Natural killer cell (primary cell): ENCODE measurements at regions not wholly inside any gene's neighbourhood (a gene's known extent, or its start where the extent isn't known, plus 50 kb on each side); places are given as distances from the start of the nearest gene placed in this dataset.

Experiments used
- ATAC-seq, 3 donors: fragments of 150-1000 bp in 2 of 3; fragments of 200-7000 bp in 1 of 3; cut with Tn5 transposase; 1 replicate in 1 of 3; 2 replicates in 2 of 3; pipeline ENCODE4 v1.10.0; 2021; ENCODE audit warnings: mild to moderate bottlenecking in 2 of 3, moderate library complexity in 2 of 3
- DNase-seq, 2 donors: peaks; one replicate each; pipeline versions ENCODE4 v3.0.0 to v3.0.0-alpha.2; 2013 to 2021; ENCODE audit warnings: mixed read lengths in 1 of 2
- H3K27ac ChIP-seq: one replicate; pipeline ENCODE4 v1.5.1; 2013; ENCODE audit warnings: mild to moderate bottlenecking, low read length
- H3K27me3 ChIP-seq: one replicate; pipeline ENCODE4 v1.6.1; 2013; ENCODE audit warnings: low read length; ENCODE audit not compliant: control insufficient read depth, insufficient read depth
- H3K36me3 ChIP-seq: one replicate; pipeline ENCODE4 v1.6.1; 2013; ENCODE audit warnings: low read length; ENCODE audit not compliant: control insufficient read depth, insufficient read depth
- H3K4me1 ChIP-seq: one replicate; pipeline ENCODE4 v1.6.1; 2013; ENCODE audit warnings: low read length; ENCODE audit not compliant: control insufficient read depth, insufficient read depth
- H3K4me3 ChIP-seq: one replicate; pipeline ENCODE4 v1.5.1; 2013; ENCODE audit warnings: low read length
- H3K9me3 ChIP-seq: one replicate; pipeline ENCODE4 v1.6.1; 2013; ENCODE audit warnings: low read length; ENCODE audit not compliant: control insufficient read depth, insufficient read depth
- H3K27ac Mint-ChIP-seq, 2 donors: one replicate each; pipeline ENCODE4 v1.8.0; 2022; ENCODE audit warnings: mild to moderate bottlenecking in 2 of 2, mixed read lengths in 2 of 2, moderate library complexity in 1 of 2
- H3K27me3 Mint-ChIP-seq, 2 donors: one replicate each; pipeline ENCODE4 v1.8.0; 2022; ENCODE audit warnings: low read depth in 2 of 2, mixed read lengths in 2 of 2
- H3K36me3 Mint-ChIP-seq: one replicate; pipeline ENCODE4 v1.8.0; 2022; ENCODE audit warnings: mixed read lengths
- H3K4me1 Mint-ChIP-seq, 2 donors: one replicate each; pipeline ENCODE4 v1.8.0; 2022; ENCODE audit warnings: mixed read lengths in 2 of 2
- H3K4me3 Mint-ChIP-seq: one replicate; pipeline ENCODE4 v1.8.0; 2022; ENCODE audit warnings: mild to moderate bottlenecking, moderate library complexity, mixed read lengths
- H3K9me3 Mint-ChIP-seq, 2 donors: one replicate each; pipeline ENCODE4 v1.8.0; 2022; ENCODE audit warnings: mixed read lengths in 2 of 2
- CTCF ChIP-seq: fragments of 200-600 bp; IDR thresholded peaks from one replicate; pipeline ENCODE4 v1.8.0; 2022; ENCODE audit warnings: antibody characterized with exemption
- WGBS: methylation state at CpG from one replicate; pipeline ENCODE4 v1.1.7; 2013; ENCODE audit warnings: missing lambda C conversion rate; ENCODE audit not compliant: insufficient coverage; 5-methylcytosine and 5-hydroxymethylcytosine counted together
- intact Hi-C: fragments of 100-400 bp; cut with micrococcal nuclease; formaldehyde crosslinking; loops from one replicate; pipeline ENCODE4 v1.14.2; 2022

DNA sequence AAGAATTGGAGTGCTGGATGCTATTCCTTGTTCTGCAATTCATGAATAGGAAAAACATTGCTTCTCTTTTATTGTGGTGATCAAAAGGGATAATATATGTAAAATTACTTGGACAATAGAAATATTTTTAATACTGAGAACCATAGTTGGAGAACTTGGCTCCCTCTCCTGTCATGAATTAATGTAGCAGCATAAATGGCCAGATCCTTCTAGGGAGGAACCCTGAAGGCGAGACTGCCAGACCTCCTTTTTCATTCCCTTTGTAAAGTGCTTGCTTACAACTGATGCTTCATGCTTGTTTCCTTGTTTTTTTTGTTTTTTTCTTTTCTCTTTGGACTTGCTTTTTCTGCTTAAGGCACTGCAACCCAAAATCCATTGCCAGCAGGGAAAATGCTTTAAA lies 233.6 kb downstream of the SH2D4B start:
- H3K27ac Mint-ChIP-seq = no peak overlapping the region
- 71% methylated on average over 1 of the region's 1 CpG for WGBS

DNA sequence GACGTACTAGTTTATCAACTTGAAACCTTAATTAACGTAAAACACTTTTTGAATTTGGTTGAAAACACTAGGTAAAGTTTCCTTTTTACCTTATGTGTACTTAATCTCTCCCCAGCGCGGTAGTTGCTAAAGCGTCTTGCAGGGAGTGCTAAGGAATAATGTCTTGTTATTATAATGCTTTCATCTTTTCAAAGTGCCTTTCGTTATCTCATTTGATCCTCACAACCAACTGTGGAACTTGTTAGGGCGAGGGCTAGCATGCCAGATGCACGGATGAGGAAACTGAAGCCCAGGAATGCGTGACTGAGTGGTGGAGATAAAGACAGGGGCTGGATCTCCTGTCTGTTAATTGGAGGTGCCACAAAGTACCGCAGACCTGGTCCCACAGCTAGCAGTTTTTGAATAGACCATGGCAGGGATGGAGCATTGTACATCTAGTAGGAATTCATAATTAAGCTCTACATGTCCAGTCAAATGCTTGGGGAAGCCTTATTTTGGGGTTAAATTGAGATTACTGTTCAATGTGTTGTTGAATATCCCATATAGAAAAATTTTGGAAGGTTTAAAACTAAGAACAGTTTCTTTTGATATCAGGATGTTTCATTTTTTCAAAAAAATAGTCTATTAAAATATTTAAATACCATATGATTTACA lies 234.3 kb downstream of the SH2D4B start:
- Mint-ChIP-seq H3K27ac (no peak overlapping the region), H3K4me3 (no peak overlapping the region), H3K36me3 (no peaks in the 10 kb centered on the region), H3K4me1 (no peaks in the 10 kb centered on the region), H3K27me3 (peaks cover 10 to 24% of the 10 kb centered on the region in 2 donors), H3K9me3 (no peaks in the 10 kb centered on the region)
- no peaks in the 10 kb centered on the region for H3K9me3 ChIP-seq
- DNase-seq = no peak
- no peak for TF ChIP-seq CTCF
- ATAC-seq = no peak
- no peak overlapping the region for H3K4me3 ChIP-seq
- WGBS = 73% methylated on average over 5 of the region's 10 CpGs
- H3K27me3 ChIP-seq = no peaks in the 10 kb centered on the region
- H3K4me1 ChIP-seq = no peaks in the 10 kb centered on the region
- H3K27ac ChIP-seq = no peak overlapping the region
- no peaks in the 10 kb centered on the region for H3K36me3 ChIP-seq
- intact Hi-C loops = no loop called here

More for the DNA sequence above, 233.6 kb downstream of the SH2D4B start:
- no peak for TF ChIP-seq CTCF
- H3K4me1 ChIP-seq = no peaks in the 10 kb centered on the region
- Mint-ChIP-seq H3K36me3 (no peaks in the 10 kb centered on the region), H3K27me3 (peaks cover 10 to 24% of the 10 kb centered on the region in 2 donors), H3K9me3 (no peaks in the 10 kb centered on the region), H3K4me1 (no peaks in the 10 kb centered on the region), H3K4me3 (no peak overlapping the region)
- no peak overlapping the region for H3K4me3 ChIP-seq
- DNase-seq (no peak), ATAC-seq (no peak)
- intact Hi-C loops = no loop called here
- H3K36me3 ChIP-seq = no peaks in the 10 kb centered on the region
- H3K27me3 ChIP-seq = no peaks in the 10 kb centered on the region
- H3K27ac ChIP-seq = no peak overlapping the region
- no peaks in the 10 kb centered on the region for H3K9me3 ChIP-seq

- no peaks in the 10 kb centered on the region for H3K9me3 ChIP-seq
- Mint-ChIP-seq H3K27me3 (peaks cover 10 to 24% of the 10 kb centered on the region in 2 donors), H3K27ac (no peak overlapping the region), H3K36me3 (no peaks in the 10 kb centered on the region), H3K4me1 (no peaks in the 10 kb centered on the region), H3K4me3 (no peak overlapping the region), H3K9me3 (no peaks in the 10 kb centered on the region)
- no peak overlapping the region for H3K4me3 ChIP-seq
- no peak for ATAC-seq
- H3K27me3 ChIP-seq = no peaks in the 10 kb centered on the region
- TF ChIP-seq CTCF = no peak
- DNase-seq = no peak
- WGBS = 93% methylated on average over 3 of the region's 3 CpGs
- H3K4me1 ChIP-seq = no peaks in the 10 kb centered on the region
- H3K27ac ChIP-seq = no peak overlapping the region
- H3K36me3 ChIP-seq = no peaks in the 10 kb centered on the region
- intact Hi-C loops = no loop called here
Measured at GRCh38 chr10:80772596-80772995, 234.9 kb downstream of the SH2D4B start.

- H3K27ac ChIP-seq = no peak overlapping the region
- no peaks in the 10 kb centered on the region for H3K9me3 ChIP-seq
- H3K36me3 ChIP-seq = no peaks in the 10 kb centered on the region
- intact Hi-C loops = no loop called here
- H3K27ac Mint-ChIP-seq = no peak overlapping the region
- no peaks in the 10 kb centered on the region for H3K4me1 ChIP-seq
- no peaks in the 10 kb centered on the region for H3K4me1 Mint-ChIP-seq
- no peak for DNase-seq
- TF ChIP-seq CTCF = no peak
- H3K27me3 Mint-ChIP-seq = no peaks in the 10 kb centered on the region
- H3K36me3 Mint-ChIP-seq = no peaks in the 10 kb centered on the region
- no peak for ATAC-seq
- H3K4me3 Mint-ChIP-seq = no peak overlapping the region
- H3K9me3 Mint-ChIP-seq = no peaks in the 10 kb centered on the region
- WGBS = 100% methylated on average over 1 of the region's 2 CpGs
- no peak overlapping the region for H3K4me3 ChIP-seq
- H3K27me3 ChIP-seq = no peaks in the 10 kb centered on the region
Measured at GRCh38 chr10:80784695-80785094, 247.0 kb downstream of the SH2D4B start.
